ENCODE measurements at regions not wholly inside any gene's neighbourhood (a gene's known extent, or its start where the extent isn't known, plus 50 kb on each side); places are given as distances from the start of the nearest gene placed in this dataset.
A peak's percentile ranks its signal among the peaks of the same experiment; 100 is the strongest.

GRCh38 chr18:34001376-34001775 lies 223.3 kb downstream of the NOL4 start:
- 26 to 55% methylated on average over 3 of the region's 3 CpGs for WGBS, 2 donors (ENCODE audit: low coverage in 1 of 2)
- TF ChIP-seq POLR2A (IDR thresholded peaks at IDR 0.05) (no peak), POLR2AphosphoS5 (IDR thresholded peaks at IDR 0.05) (peak in 1 of 3 donors; percentile 11)

DNA sequence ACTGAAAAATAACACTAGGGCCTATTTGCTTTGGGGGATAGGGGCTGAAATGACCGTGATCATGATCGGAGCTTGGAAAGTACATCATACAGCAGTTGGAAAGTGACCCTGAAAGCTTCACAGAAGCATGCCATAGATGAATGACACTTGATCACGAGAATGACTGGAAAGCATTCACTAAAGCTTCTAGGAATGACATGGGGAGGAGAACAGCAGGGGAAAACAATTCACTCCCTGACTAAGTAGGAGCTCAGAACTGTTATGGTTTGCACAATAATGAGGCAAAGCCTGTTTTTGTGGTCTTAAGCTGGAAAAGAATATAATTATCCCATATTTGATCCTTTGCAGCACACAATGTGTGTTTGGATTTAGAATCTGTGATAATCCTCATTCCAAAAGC lies 237.5 kb downstream of the NOL4 start:
- Histone ChIP-seq H3K27me3 (no peaks in the 10 kb centered on the region), H3K9me3 (no peaks in the 10 kb centered on the region), H3K4me3 (no peak overlapping the region), H3K36me3 (no peaks in the 10 kb centered on the region), H3K4me1 (no peaks in the 10 kb centered on the region), H3K27ac (no peak overlapping the region)
- in situ Hi-C loops (cut with MboI; ENCODE audit: low pct_ligation_motif_present in 1 of 4, low pct_unique_long_range_greater_than_20kb in 1 of 4, low sequenced_read_pairs in 3 of 4), result no loop called here
- no peak for TF ChIP-seq EP300 (IDR thresholded peaks at IDR 0.05; ENCODE audit: low read depth)
- no peak for TF ChIP-seq POLR2AphosphoS5 (IDR thresholded peaks at IDR 0.05)
- no peak for TF ChIP-seq POLR2A (IDR thresholded peaks at IDR 0.05)
- no peak for TF ChIP-seq CTCF (IDR thresholded peaks at IDR 0.05)
- 84 to 90% methylated on average over 3 of the region's 3 CpGs for WGBS, 2 donors (ENCODE audit: low coverage in 1 of 2)
- no peak for DNase-seq
- intact Hi-C loops (cut with DNase I; ENCODE audit: low total_unique reads), result no loop called here

More at GRCh38 chr18:34001376-34001775, 223.3 kb downstream of the NOL4 start:
- no peaks in the 10 kb centered on the region for H3K27me3 ChIP-seq
- no peak overlapping the region for H3K27ac ChIP-seq
- intact Hi-C loops (cut with DNase I; ENCODE audit: low total_unique reads) (no loop called here), in situ Hi-C loops (cut with MboI; ENCODE audit: low pct_ligation_motif_present in 1 of 4, low pct_unique_long_range_greater_than_20kb in 1 of 4, low sequenced_read_pairs in 3 of 4) (no loop called here)
- no peak overlapping the region for H3K4me3 ChIP-seq
- no peaks in the 10 kb centered on the region for H3K36me3 ChIP-seq
- DNase-seq, result peak; percentile 49
- no peaks in the 10 kb centered on the region for H3K9me3 ChIP-seq
- H3K4me1 ChIP-seq, result no peaks in the 10 kb centered on the region

DNA sequence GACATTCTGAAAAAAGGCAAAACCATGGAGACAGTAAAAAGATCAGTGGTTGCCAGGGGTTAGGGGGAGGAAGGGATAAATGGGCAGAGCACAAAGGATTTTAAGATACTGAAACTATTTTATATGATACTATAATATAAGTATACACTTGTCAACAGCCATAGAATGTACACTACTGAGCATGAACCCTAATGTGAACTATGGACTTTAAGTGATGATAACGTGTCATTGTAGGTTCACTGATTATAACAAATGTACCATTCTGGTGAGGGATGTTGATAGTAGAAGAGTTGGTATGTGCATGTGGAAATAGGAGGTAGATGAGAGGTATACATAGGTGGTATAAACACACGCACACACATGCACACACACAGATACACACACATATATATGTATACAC lies 241.6 kb downstream of the NOL4 start:
- no peak overlapping the region for H3K4me3 ChIP-seq
- WGBS, 2 donors (ENCODE audit: low coverage in 1 of 2), result 67 to 74% methylated on average over 2 of the region's 2 CpGs
- H3K27ac ChIP-seq, result no peak overlapping the region
- DNase-seq, result no peak
- no peaks in the 10 kb centered on the region for H3K9me3 ChIP-seq
- H3K36me3 ChIP-seq, result no peaks in the 10 kb centered on the region
- H3K4me1 ChIP-seq, result no peaks in the 10 kb centered on the region
- TF ChIP-seq CTCF (IDR thresholded peaks at IDR 0.05) (no peak), EP300 (IDR thresholded peaks at IDR 0.05; ENCODE audit: low read depth) (no peak), POLR2AphosphoS5 (IDR thresholded peaks at IDR 0.05) (no peak), POLR2A (IDR thresholded peaks at IDR 0.05) (no peak)
- H3K27me3 ChIP-seq, result no peaks in the 10 kb centered on the region
- intact Hi-C loops (cut with DNase I; ENCODE audit: low total_unique reads) (no loop called here), in situ Hi-C loops (cut with MboI; ENCODE audit: low pct_ligation_motif_present in 1 of 4, low pct_unique_long_range_greater_than_20kb in 1 of 4, low sequenced_read_pairs in 3 of 4) (no loop called here)

GRCh38 chr18:33960417-33960816 lies 264.3 kb downstream of the NOL4 start:
- in situ Hi-C loops (cut with MboI; ENCODE audit: low pct_ligation_motif_present in 1 of 4, low pct_unique_long_range_greater_than_20kb in 1 of 4, low sequenced_read_pairs in 3 of 4), result no loop called here
- Histone ChIP-seq H3K36me3 (no peaks in the 10 kb centered on the region), H3K4me3 (no peak overlapping the region), H3K27ac (no peak overlapping the region), H3K9me3 (no peaks in the 10 kb centered on the region), H3K27me3 (no peaks in the 10 kb centered on the region), H3K4me1 (no peaks in the 10 kb centered on the region)
- TF ChIP-seq EP300 (IDR thresholded peaks at IDR 0.05; ENCODE audit: low read depth) (no peak), POLR2AphosphoS5 (IDR thresholded peaks at IDR 0.05) (no peak), CTCF (IDR thresholded peaks at IDR 0.05) (no peak), POLR2A (IDR thresholded peaks at IDR 0.05) (no peak)
- intact Hi-C loops (cut with DNase I; ENCODE audit: low total_unique reads), result no loop called here
- no peak for DNase-seq

GRCh38 chr18:33959609-33960008 lies 265.1 kb downstream of the NOL4 start:
- WGBS, 2 donors (ENCODE audit: low coverage in 1 of 2), result 67% methylated on average over 2 of the region's 2 CpGs
- Histone ChIP-seq H3K27ac (no peak overlapping the region), H3K27me3 (no peaks in the 10 kb centered on the region), H3K36me3 (no peaks in the 10 kb centered on the region), H3K4me3 (no peak overlapping the region), H3K4me1 (no peaks in the 10 kb centered on the region), H3K9me3 (no peaks in the 10 kb centered on the region)
- intact Hi-C loops (cut with DNase I; ENCODE audit: low total_unique reads) (no loop called here), in situ Hi-C loops (cut with MboI; ENCODE audit: low pct_ligation_motif_present in 1 of 4, low pct_unique_long_range_greater_than_20kb in 1 of 4, low sequenced_read_pairs in 3 of 4) (no loop called here)
- TF ChIP-seq EP300 (IDR thresholded peaks at IDR 0.05; ENCODE audit: low read depth), result no peak
- TF ChIP-seq CTCF (IDR thresholded peaks at IDR 0.05), result no peak
- TF ChIP-seq POLR2A (IDR thresholded peaks at IDR 0.05), result no peak
- no peak for TF ChIP-seq POLR2AphosphoS5 (IDR thresholded peaks at IDR 0.05)
- no peak for DNase-seq
